MM.1S (cell line): ENCODE measurements at regions not wholly inside any gene's neighbourhood (a gene's known extent, or its start where the extent isn't known, plus 50 kb on each side); places are given as distances from the start of the nearest gene placed in this dataset.

Experiments used
- DNase-seq: peaks from one replicate; pipeline ENCODE4 v3.0.0-alpha.2; 2015
- H2AFZ ChIP-seq: fragments of 300-600 bp; sonication (generic); 2 replicates; pipeline ENCODE4 v1.6.0; 2016; ENCODE audit warnings: antibody characterized with exemption, low read length
- H3F3A ChIP-seq: fragments of 300-600 bp; sonication (generic); 2 replicates; pipeline ENCODE4 v1.6.1; 2016; ENCODE audit warnings: mild to moderate bottlenecking, antibody characterized with exemption, low read length, moderate library complexity, mixed read lengths; ENCODE audit not compliant: insufficient read depth
- H3K27ac ChIP-seq: fragments of 300-600 bp; sonication (generic); 2 replicates; pipeline ENCODE4 v1.5.1; 2016; ENCODE audit warnings: mild to moderate bottlenecking, low read length
- H3K27me3 ChIP-seq: fragments of 300-600 bp; sonication (generic); replicated peaks from 2 replicates; pipeline ENCODE4 v1.6.0; 2016; ENCODE audit warnings: low read length; ENCODE audit not compliant: insufficient read depth
- H3K36me3 ChIP-seq: fragments of 300-600 bp; sonication (generic); replicated peaks from 2 replicates; pipeline ENCODE4 v1.6.1; 2016; ENCODE audit warnings: mild to moderate bottlenecking, low read length, mixed read lengths; ENCODE audit not compliant: insufficient read depth
- H3K4me1 ChIP-seq: fragments of 300-600 bp; sonication (generic); 2 replicates; pipeline ENCODE4 v1.6.1; 2016; ENCODE audit warnings: low read length, mixed read lengths
- H3K4me2 ChIP-seq: fragments of 300-600 bp; sonication (generic); 2 replicates; pipeline ENCODE4 v1.6.0; 2016; ENCODE audit warnings: low read depth, low read length
- H3K4me3 ChIP-seq: fragments of 300-600 bp; sonication (generic); 2 replicates; pipeline ENCODE4 v1.5.1; 2016; ENCODE audit warnings: low read length, mixed read lengths
- H3K79me2 ChIP-seq: fragments of 300-600 bp; sonication (generic); 2 replicates; pipeline ENCODE4 v1.6.1; 2016; ENCODE audit warnings: mixed run types, low read length, mixed read lengths
- H3K9ac ChIP-seq: fragments of 300-600 bp; sonication (generic); 2 replicates; pipeline ENCODE4 v1.6.1; 2016; ENCODE audit warnings: low read length, mixed read lengths
- H3K9me2 ChIP-seq: fragments of 300-600 bp; sonication (generic); replicated peaks from 2 replicates; pipeline ENCODE4 v1.6.1; 2016; ENCODE audit warnings: mild to moderate bottlenecking, low read length, mixed read lengths; ENCODE audit not compliant: insufficient read depth
- H3K9me3 ChIP-seq: fragments of 300-600 bp; sonication (generic); replicated peaks from 2 replicates; pipeline ENCODE4 v1.6.1; 2016; ENCODE audit warnings: mild to moderate bottlenecking, low read length, mixed read lengths; ENCODE audit not compliant: insufficient read depth
- H4K20me1 ChIP-seq: fragments of 300-600 bp; sonication (generic); 2 replicates; pipeline ENCODE4 v1.6.1; 2016; ENCODE audit warnings: mild to moderate bottlenecking, low read length, moderate library complexity, mixed read lengths; ENCODE audit not compliant: insufficient read depth
- CTCF ChIP-seq: fragments of 300-600 bp; sonication (generic); IDR thresholded peaks from 2 replicates; pipeline ENCODE4 v1.5.1; 2016; ENCODE audit warnings: antibody characterized with exemption, low read length, mixed read lengths
- EZH2 ChIP-seq: fragments of 300-600 bp; sonication (generic); optimal IDR thresholded peaks from 2 replicates; pipeline ENCODE3; 2017; ENCODE audit warnings: low read depth, mild to moderate bottlenecking, antibody characterized with exemption, low read length, mixed read lengths
- EZH2phosphoT487 ChIP-seq: fragments of 300-600 bp; sonication (generic); IDR thresholded peaks from 2 replicates; pipeline ENCODE4 v1.6.1; 2018; ENCODE audit warnings: antibody characterized with exemption, low read length

GRCh38 chr17:77756028-77756427, 202.5 kb upstream of the TNRC6C start:
- Histone ChIP-seq H3K4me1 (no peaks in the 10 kb centered on the region), H3K27ac (no peak overlapping the region), H3K9me3 (no peaks in the 10 kb centered on the region), H3K4me3 (no peak overlapping the region), H3K4me2 (no peak overlapping the region), H2AFZ (no peak overlapping the region), H3F3A (no peaks in the 10 kb centered on the region), H3K9me2 (no peaks in the 10 kb centered on the region), H3K9ac (no peak overlapping the region), H4K20me1 (no peaks in the 10 kb centered on the region), H3K27me3 (peaks cover 29% of the 10 kb centered on the region), H3K36me3 (no peaks in the 10 kb centered on the region), H3K79me2 (no peaks in the 10 kb centered on the region)
- no peak for DNase-seq
- TF ChIP-seq EZH2phosphoT487 (no peak), EZH2 (no peak), CTCF (no peak)

- Histone ChIP-seq H3K27me3 (peaks cover 35% of the 10 kb centered on the region), H3K27ac (no peak overlapping the region), H3K4me3 (no peak overlapping the region), H3K4me2 (no peak overlapping the region), H3K9ac (no peak overlapping the region), H2AFZ (no peak overlapping the region), H3K9me2 (no peaks in the 10 kb centered on the region), H3K36me3 (no peaks in the 10 kb centered on the region), H3K9me3 (no peaks in the 10 kb centered on the region), H3F3A (no peaks in the 10 kb centered on the region), H3K79me2 (no peaks in the 10 kb centered on the region), H3K4me1 (no peaks in the 10 kb centered on the region), H4K20me1 (no peaks in the 10 kb centered on the region)
- TF ChIP-seq CTCF (no peak), EZH2phosphoT487 (no peak), EZH2 (no peak)
- DNase-seq = no peak
Measured at GRCh38 chr17:77756846-77757560, 201.5 kb upstream of the TNRC6C start.

GRCh38 chr17:77757561-77757898, 201.0 kb upstream of the TNRC6C start:
- Histone ChIP-seq H3K36me3 (no peaks in the 10 kb centered on the region), H3K4me1 (no peaks in the 10 kb centered on the region), H3K9me2 (no peaks in the 10 kb centered on the region), H2AFZ (no peak overlapping the region), H3K9me3 (no peaks in the 10 kb centered on the region), H3K27me3 (peaks cover 35% of the 10 kb centered on the region), H3K9ac (no peak overlapping the region), H4K20me1 (no peaks in the 10 kb centered on the region), H3K4me3 (no peak overlapping the region), H3K4me2 (no peak overlapping the region), H3F3A (no peaks in the 10 kb centered on the region), H3K27ac (no peak overlapping the region), H3K79me2 (no peaks in the 10 kb centered on the region)
- TF ChIP-seq CTCF (no peak), EZH2phosphoT487 (no peak), EZH2 (no peak)
- no peak for DNase-seq
